ENCODE measurements at regions not wholly inside any gene's neighbourhood (a gene's known extent, or its start where the extent isn't known, plus 50 kb on each side); places are given as distances from the start of the nearest gene placed in this dataset.

GRCh38 chr5:20536813-20537212 is 548.8 kb upstream of the CDH18 start:
- DNase-seq (ENCODE audit: low read depth, low spot score) (no peak), FAIRE-seq (no peak)
- peaks cover 4% of the 10 kb centered on the region for H3K9me3 ChIP-seq (replicated peaks; ENCODE audit: control insufficient read depth, insufficient read depth, low read length)
- no peak overlapping the region for H3K9ac ChIP-seq (replicated peaks; ENCODE audit: extremely low read depth, insufficient read depth, low read length)
- H3K9me1 ChIP-seq (replicated peaks; ENCODE audit: control insufficient read depth, extremely low read depth, insufficient read depth, low read length) = no peaks in the 10 kb centered on the region
- no TSS peak for BruUV-seq (replicated peaks)
- intact Hi-C loops (cut with micrococcal nuclease) = no loop called here
- TF ChIP-seq POLR2A (IDR thresholded peaks at IDR 0.05; ENCODE audit: low read depth, low read length) (no peak), CTCF (IDR thresholded peaks at IDR 0.05; ENCODE audit: extremely low read depth in 1 of 2, insufficient read depth in 1 of 2, low read depth in 1 of 2, low read length in 2 of 2) (no peak), EZH2 (IDR thresholded peaks at IDR 0.05; ENCODE audit: borderline replicate concordance, low read depth, low read length, severe bottlenecking) (no peak), MYC (IDR thresholded peaks at IDR 0.05; ENCODE audit: low read depth, low read length) (no peak), POLR2AphosphoS5 (IDR thresholded peaks at IDR 0.05; ENCODE audit: insufficient read depth, low read depth, low read length) (no peak), FOS (IDR thresholded peaks at IDR 0.05; ENCODE audit: borderline replicate concordance, insufficient read depth, low read length) (no peak), GATA2 (IDR thresholded peaks at IDR 0.05; ENCODE audit: insufficient read depth, insufficient read length, low read depth, low read length) (no peak), MAX (IDR thresholded peaks at IDR 0.05; ENCODE audit: insufficient read depth, insufficient read length) (no peak), JUN (IDR thresholded peaks at IDR 0.05; ENCODE audit: borderline replicate concordance, insufficient read depth, insufficient read length, low read depth) (no peak)
- no peaks in the 10 kb centered on the region for H3K79me2 ChIP-seq (ENCODE audit: control insufficient read depth, insufficient read depth, low read length)
- H3K36me3 ChIP-seq (ENCODE audit: control insufficient read depth in 2 of 2, extremely low read depth in 1 of 2, insufficient read depth in 2 of 2, low read length in 2 of 2) = no peaks in the 10 kb centered on the region
- no peak overlapping the region for H2AFZ ChIP-seq (ENCODE audit: low read depth, low read length)
- ChIA-PET CTCF (no interaction called here), POLR2A (no interaction called here)
- H3K27ac ChIP-seq (ENCODE audit: insufficient read depth, low read depth, low read length) = no peak overlapping the region
- no peaks in the 10 kb centered on the region for H3K4me1 ChIP-seq (ENCODE audit: control insufficient read depth, extremely low read depth, insufficient read depth, low read length)
- dilution Hi-C loops (cut with MboI; ENCODE audit: extremely low pct_ligation_motif_present, low sequenced_read_pairs) = no loop called here
- H3K4me2 ChIP-seq (ENCODE audit: insufficient read depth, low read length) = no peak overlapping the region
- no peaks in the 10 kb centered on the region for H4K20me1 ChIP-seq (replicated peaks; ENCODE audit: control insufficient read depth, extremely low read depth, insufficient read depth, low read length)
- no peak overlapping the region for H3K4me3 ChIP-seq (replicated peaks in 1 of 3; ENCODE audit: insufficient read depth in 1 of 3, low read depth in 1 of 3, low read length in 3 of 3)
- H3K27me3 ChIP-seq (ENCODE audit: control insufficient read depth in 2 of 2, insufficient read depth in 2 of 2, low read length in 2 of 2) = no peaks in the 10 kb centered on the region

All from endothelial cell of umbilical vein (primary cell).